Caco-2 (cell line): ENCODE measurements at regions not wholly inside any gene's neighbourhood (a gene's known extent, or its start where the extent isn't known, plus 50 kb on each side); places are given as distances from the start of the nearest gene placed in this dataset.
"Not testable (repeated sequence)": the region's sequence is repeated elsewhere in the genome, so short reads cannot be mapped to it uniquely, and the experiment has no call there.

Source experiments
- BruUV-seq: library from RNA; stranded (reverse); fragments of 400-500 nt; replicated peaks from 2 replicates; lab custom pipeline; 2021; lab: Mats Ljungman, UMichigan
- CTCF ChIA-PET: fragments of 300-600 bp; sonication (Branson Sonifier 250); formaldehyde crosslinking; loops from one replicate; lab custom pipeline; 2022; ENCODE audit warnings: antibody characterized with exemption; lab: Charles Lee
- POLR2A ChIA-PET: fragments of 300-600 bp; sonication (Branson Sonifier 250); formaldehyde crosslinking; loops from one replicate; lab custom pipeline; 2022; ENCODE audit warnings: antibody characterized with exemption; lab: Charles Lee
- DNase-seq, 2 experiments: peaks; one replicate each; pipeline versions ENCODE4 v3.0.0 to v3.0.0-alpha.2; 2020 to 2022
- H3K27me3 ChIP-seq: replicated peaks from 2 replicates; pipeline ENCODE4 v1.6.0; 2011; ENCODE audit warnings: low read length; ENCODE audit not compliant: control insufficient read depth, insufficient read depth
- H3K36me3 ChIP-seq: 2 replicates; pipeline ENCODE4 v1.5.1; 2011; ENCODE audit warnings: low read length; ENCODE audit not compliant: control insufficient read depth, insufficient read depth
- H3K4me1 ChIP-seq: fragments of 250-450 bp; sonication (Bioruptor Pico); 2 replicates; pipeline ENCODE4 v1.5.1; 2020; ENCODE audit warnings: mild to moderate bottlenecking
- H3K4me3 ChIP-seq: 2 replicates; pipeline ENCODE4 v1.5.1; 2011; ENCODE audit warnings: low read depth, mild to moderate bottlenecking, control low read depth, low read length
- H3K9me3 ChIP-seq: fragments of 250-450 bp; sonication (Bioruptor Pico); 2 replicates; pipeline ENCODE4 v1.5.1; 2020; ENCODE audit warnings: mild to moderate bottlenecking, moderate library complexity
- H3K27ac Mint-ChIP-seq: one replicate; pipeline ENCODE4 v1.8.0; 2022; ENCODE audit warnings: mixed read lengths; ENCODE audit not compliant: unreplicated experiment
- H3K27me3 Mint-ChIP-seq: one replicate; pipeline ENCODE4 v1.8.0; 2022; ENCODE audit warnings: mixed read lengths; ENCODE audit not compliant: insufficient read depth, unreplicated experiment
- H3K36me3 Mint-ChIP-seq: one replicate; pipeline ENCODE4 v1.8.0; 2022; ENCODE audit warnings: mild to moderate bottlenecking, mixed read lengths; ENCODE audit not compliant: insufficient read depth, unreplicated experiment
- H3K4me1 Mint-ChIP-seq: one replicate; pipeline ENCODE4 v1.8.0; 2022; ENCODE audit warnings: low read depth, mixed read lengths; ENCODE audit not compliant: unreplicated experiment
- H3K4me3 Mint-ChIP-seq: one replicate; pipeline ENCODE4 v1.8.0; 2022; ENCODE audit warnings: mild to moderate bottlenecking, moderate library complexity, mixed read lengths; ENCODE audit not compliant: unreplicated experiment
- H3K9me3 Mint-ChIP-seq: one replicate; pipeline ENCODE4 v1.8.0; 2022; ENCODE audit warnings: mixed read lengths; ENCODE audit not compliant: unreplicated experiment
- CTCF ChIP-seq, 2 experiments: fragments of 200-600 bp in 1 of 2; IDR thresholded peaks; 1 replicate in 1 of 2; 2 replicates in 1 of 2; pipeline versions ENCODE4 v1.5.1 to v1.8.0; 2011 to 2022; ENCODE audit warnings: antibody characterized with exemption in 1 of 2, control low read depth in 1 of 2, inconsistent platforms in 1 of 2, low read depth in 1 of 2, low read length in 1 of 2, mild to moderate bottlenecking in 1 of 2, moderate library complexity in 1 of 2; ENCODE audit not compliant: insufficient read depth in 1 of 2, severe bottlenecking in 1 of 2, unreplicated experiment in 1 of 2
- intact Hi-C: fragments of 100-400 bp; cut with micrococcal nuclease; formaldehyde crosslinking; loops from one replicate; pipeline ENCODE4 v1.10.0; 2022; ENCODE audit not compliant: unreplicated experiment

GRCh38 chr4:183044924-183045640 is 54.0 kb upstream of the WWC2 start:
- POLR2A ChIA-PET, H3K9me3 Mint-ChIP-seq, H3K27me3 ChIP-seq, H3K36me3 ChIP-seq, CTCF ChIA-PET, H3K4me1 Mint-ChIP-seq, H3K4me3 ChIP-seq, BruUV-seq, intact Hi-C loops, H3K27me3 Mint-ChIP-seq, H3K4me1 ChIP-seq, H3K9me3 ChIP-seq, H3K4me3 Mint-ChIP-seq, DNase-seq, H3K27ac Mint-ChIP-seq, H3K36me3 Mint-ChIP-seq: not testable (repeated sequence)

GRCh38 chr4:183038436-183038835 is 60.6 kb upstream of the WWC2 start:
- no peak overlapping the region for H3K4me3 ChIP-seq
- H3K27me3 ChIP-seq: no peaks in the 10 kb centered on the region
- no peaks in the 10 kb centered on the region for H3K4me1 Mint-ChIP-seq
- DNase-seq: no peak
- peaks cover 3% of the 10 kb centered on the region for H3K27me3 Mint-ChIP-seq
- H3K36me3 Mint-ChIP-seq: no peaks in the 10 kb centered on the region
- no TSS peak for BruUV-seq
- H3K9me3 Mint-ChIP-seq: no peaks in the 10 kb centered on the region
- ChIA-PET POLR2A (no interaction called here), CTCF (no interaction called here)
- intact Hi-C loops: no loop called here
- H3K4me3 Mint-ChIP-seq: no peak overlapping the region
- TF ChIP-seq CTCF (IDR thresholded peaks at IDR 0.05; ENCODE audit: insufficient read depth in 1 of 2, low read depth in 1 of 2, low read length in 1 of 2, severe bottlenecking in 1 of 2, unreplicated experiment in 1 of 2): no peak
- H3K36me3 ChIP-seq: no peaks in the 10 kb centered on the region
- H3K4me1 ChIP-seq: no peaks in the 10 kb centered on the region
- H3K9me3 ChIP-seq: no peaks in the 10 kb centered on the region; the same call in 1 of the 2 replicates
- H3K27ac Mint-ChIP-seq: no peak overlapping the region

GRCh38 chr4:183035726-183036415 is 63.2 kb upstream of the WWC2 start:
- H3K27me3 ChIP-seq: no peaks in the 10 kb centered on the region
- ChIA-PET CTCF (no interaction called here), POLR2A (no interaction called here)
- no TSS peak for BruUV-seq
- no peaks in the 10 kb centered on the region for H3K4me1 ChIP-seq
- Mint-ChIP-seq H3K27ac (no peak overlapping the region), H3K4me3 (no peak overlapping the region), H3K36me3 (no peaks in the 10 kb centered on the region), H3K4me1 (no peaks in the 10 kb centered on the region), H3K9me3 (no peaks in the 10 kb centered on the region), H3K27me3 (no peaks in the 10 kb centered on the region)
- TF ChIP-seq CTCF (IDR thresholded peaks at IDR 0.05; ENCODE audit: insufficient read depth in 1 of 2, low read depth in 1 of 2, low read length in 1 of 2, severe bottlenecking in 1 of 2, unreplicated experiment in 1 of 2): no peak
- intact Hi-C loops: no loop called here
- no peaks in the 10 kb centered on the region for H3K9me3 ChIP-seq
- H3K4me3 ChIP-seq: no peak overlapping the region
- no peak for DNase-seq
- H3K36me3 ChIP-seq: no peaks in the 10 kb centered on the region
